ENCODE measurements at regions not wholly inside any gene's neighbourhood (a gene's known extent, or its start where the extent isn't known, plus 50 kb on each side); places are given as distances from the start of the nearest gene placed in this dataset.
"Not testable (repeated sequence)": the region's sequence is repeated elsewhere in the genome, so short reads cannot be mapped to it uniquely, and the experiment has no call there.

- Histone ChIP-seq H3K9me3 (replicated peaks) (no peaks in the 10 kb centered on the region), H3K27me3 (no peaks in the 10 kb centered on the region), H3K4me3 (no peak overlapping the region), H3K4me1 (no peaks in the 10 kb centered on the region), H3K27ac (no peak overlapping the region), H3K36me3 (no peaks in the 10 kb centered on the region)
- DNase-seq = no peak
These were observed 438.9 kb downstream of the NAV3 start for GRCh38 chr12:78269620-78270019.

- no peak overlapping the region for H3K27ac ChIP-seq
- H3K4me3 ChIP-seq = no peak overlapping the region
- H3K9me3 ChIP-seq (replicated peaks) = no peaks in the 10 kb centered on the region
- no peaks in the 10 kb centered on the region for H3K27me3 ChIP-seq
- no peak for DNase-seq
- no peaks in the 10 kb centered on the region for H3K4me1 ChIP-seq
- no peaks in the 10 kb centered on the region for H3K36me3 ChIP-seq
These were observed 440.9 kb downstream of the NAV3 start for GRCh38 chr12:78271546-78271945.

GRCh38 chr12:78275886-78276285 lies 445.2 kb downstream of the NAV3 start:
- Histone ChIP-seq H3K4me1 (no peaks in the 10 kb centered on the region), H3K36me3 (no peaks in the 10 kb centered on the region), H3K27ac (no peak overlapping the region), H3K9me3 (replicated peaks) (no peaks in the 10 kb centered on the region), H3K4me3 (no peak overlapping the region), H3K27me3 (no peaks in the 10 kb centered on the region)
- DNase-seq = no peak

DNA sequence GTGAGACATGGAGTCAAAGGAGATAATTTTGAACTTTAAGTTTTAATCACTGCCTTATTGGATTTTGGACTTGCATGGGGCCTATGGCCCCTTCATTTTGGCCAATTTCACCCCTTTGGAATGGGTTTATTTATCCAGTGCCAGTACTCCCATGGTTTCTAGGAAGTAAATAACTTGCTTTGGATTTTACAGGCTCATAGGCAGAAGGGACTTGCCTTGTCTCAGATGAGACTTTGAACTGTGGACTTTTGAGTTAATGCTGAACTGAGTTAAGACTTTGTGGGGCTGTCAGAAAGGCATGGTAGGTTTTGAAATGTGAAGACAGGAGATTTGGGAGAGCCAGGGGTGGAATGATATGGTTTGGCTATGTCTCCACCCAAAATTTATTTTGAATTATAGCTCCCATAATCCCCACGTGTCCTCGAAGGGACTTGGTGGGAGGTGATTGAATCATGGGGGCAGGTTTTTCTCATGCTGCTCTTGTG lies 448.1 kb downstream of the NAV3 start:
- Histone ChIP-seq H3K4me1 (no peaks in the 10 kb centered on the region), H3K27me3 (no peaks in the 10 kb centered on the region), H3K27ac (no peak overlapping the region), H3K4me3 (no peak overlapping the region), H3K9me3 (replicated peaks) (no peaks in the 10 kb centered on the region), H3K36me3 (no peaks in the 10 kb centered on the region)
- no peak for DNase-seq

GRCh38 chr12:78279567-78279966 lies 448.9 kb downstream of the NAV3 start:
- no peak overlapping the region for H3K4me3 ChIP-seq
- H3K36me3 ChIP-seq = no peaks in the 10 kb centered on the region
- no peaks in the 10 kb centered on the region for H3K9me3 ChIP-seq (replicated peaks)
- no peaks in the 10 kb centered on the region for H3K27me3 ChIP-seq
- H3K4me1 ChIP-seq = no peaks in the 10 kb centered on the region
- no peak for DNase-seq
- H3K27ac ChIP-seq = no peak overlapping the region

DNA sequence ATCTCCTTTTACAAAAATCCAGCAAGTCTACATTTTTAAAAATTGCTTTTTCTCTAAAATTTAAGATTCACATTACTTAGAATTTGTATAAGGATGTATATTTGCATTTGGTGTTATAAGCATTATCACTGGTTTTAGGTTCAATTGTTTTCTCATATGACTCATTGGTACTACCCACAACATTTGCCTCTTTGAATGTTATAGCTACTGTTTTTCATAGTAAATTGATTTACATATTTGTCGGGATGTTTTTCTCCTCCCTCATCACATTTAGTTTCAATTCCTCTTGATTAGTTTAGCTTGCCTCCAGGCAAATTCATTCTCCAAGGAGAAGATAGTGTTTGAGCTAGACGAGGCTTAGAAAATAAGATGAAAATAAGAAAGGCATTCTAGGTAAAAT lies 450.4 kb downstream of the NAV3 start:
- H3K4me3 ChIP-seq; H3K4me1 ChIP-seq; DNase-seq; H3K9me3 ChIP-seq (replicated peaks); H3K27me3 ChIP-seq; H3K27ac ChIP-seq; H3K36me3 ChIP-seq: not testable (repeated sequence)

DNA sequence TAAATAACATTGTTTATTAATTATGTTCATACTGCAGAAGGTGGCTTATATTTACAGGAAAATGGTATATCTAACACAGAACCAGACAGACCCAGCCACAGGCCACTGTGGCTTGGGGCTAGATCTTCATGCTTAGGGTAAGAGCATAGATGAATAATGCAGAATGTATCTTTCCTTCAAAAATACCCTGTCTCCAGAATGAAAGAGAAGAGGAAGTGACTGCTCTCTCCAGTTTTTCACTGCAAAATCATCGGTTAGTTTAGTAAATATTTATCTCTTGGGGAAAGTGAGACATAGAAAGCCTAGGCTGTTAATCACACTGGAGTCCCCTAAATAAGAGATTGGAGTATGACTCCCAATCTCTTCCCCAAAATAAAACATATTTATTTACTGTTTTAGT lies 453.7 kb downstream of the NAV3 start:
- Histone ChIP-seq H3K27me3 (no peaks in the 10 kb centered on the region), H3K4me1 (no peaks in the 10 kb centered on the region), H3K36me3 (no peaks in the 10 kb centered on the region), H3K4me3 (no peak overlapping the region), H3K9me3 (replicated peaks) (no peaks in the 10 kb centered on the region), H3K27ac (no peak overlapping the region)
- no peak for DNase-seq

- no peaks in the 10 kb centered on the region for H3K9me3 ChIP-seq (replicated peaks)
- DNase-seq = no peak
- no peak overlapping the region for H3K4me3 ChIP-seq
- H3K27ac ChIP-seq = no peak overlapping the region
- no peaks in the 10 kb centered on the region for H3K36me3 ChIP-seq
- no peaks in the 10 kb centered on the region for H3K27me3 ChIP-seq
- H3K4me1 ChIP-seq = 0 out of 2 replicates have a peak, but pooled peaks cover 2% of the 10 kb centered on the region
These were observed 460.1 kb downstream of the NAV3 start for GRCh38 chr12:78290606-78291345.

- Histone ChIP-seq H3K27ac (no peak overlapping the region), H3K4me1 (0 out of 2 replicates have a peak, but pooled peaks cover 2% of the 10 kb centered on the region), H3K27me3 (no peaks in the 10 kb centered on the region), H3K9me3 (replicated peaks) (no peaks in the 10 kb centered on the region), H3K4me3 (no peak overlapping the region), H3K36me3 (no peaks in the 10 kb centered on the region)
- DNase-seq = no peak
These were observed 462.5 kb downstream of the NAV3 start for GRCh38 chr12:78293059-78293686.

DNA sequence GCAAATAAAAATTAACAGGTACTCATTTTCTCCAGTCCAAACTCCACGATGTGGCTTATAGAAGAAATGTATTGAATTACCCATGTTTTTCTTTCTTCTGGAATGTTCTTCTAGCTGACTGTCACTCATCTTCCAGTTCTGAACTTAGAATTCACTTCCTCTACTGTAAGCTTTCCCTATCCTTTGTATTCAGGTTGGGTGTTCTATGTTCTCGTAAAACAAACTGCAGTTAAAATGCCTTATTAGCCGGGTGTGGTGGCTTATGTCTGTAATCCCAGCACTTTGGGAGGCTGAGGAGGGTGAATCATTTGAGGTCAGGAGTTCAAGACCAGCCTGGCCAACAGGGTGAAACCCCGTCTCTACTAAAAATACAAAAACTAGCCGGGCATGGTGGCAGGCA lies 470.6 kb downstream of the NAV3 start:
- not testable (repeated sequence) for H3K9me3 ChIP-seq (replicated peaks); H3K4me1 ChIP-seq; H3K4me3 ChIP-seq; H3K27ac ChIP-seq; H3K36me3 ChIP-seq; H3K27me3 ChIP-seq; DNase-seq

- Histone ChIP-seq H3K27ac (no peak overlapping the region), H3K4me1 (no peaks in the 10 kb centered on the region), H3K4me3 (no peak overlapping the region), H3K9me3 (replicated peaks) (no peaks in the 10 kb centered on the region), H3K27me3 (no peaks in the 10 kb centered on the region), H3K36me3 (no peaks in the 10 kb centered on the region)
- no peak for DNase-seq
These were observed 475.1 kb downstream of the NAV3 start for GRCh38 chr12:78305808-78306207.

DNA sequence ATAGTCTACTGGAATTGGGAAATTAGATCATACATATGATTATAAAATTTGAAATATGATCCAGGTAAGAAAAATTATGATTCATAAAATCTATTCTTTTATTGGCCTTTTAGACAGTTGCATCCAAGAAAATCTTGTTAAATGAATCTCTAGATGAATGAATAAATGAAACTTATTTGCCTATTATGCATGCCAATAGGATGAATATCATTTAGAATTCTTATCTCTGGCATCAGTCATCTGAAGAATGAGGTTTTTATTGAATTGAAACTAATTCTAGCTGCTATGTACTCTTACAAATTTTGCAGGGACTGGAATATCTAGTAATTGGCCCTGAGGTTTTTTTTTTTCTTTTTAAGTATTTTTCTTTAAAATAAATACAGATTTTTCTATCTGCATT lies 475.5 kb downstream of the NAV3 start:
- H3K27ac ChIP-seq = no peak overlapping the region
- no peak overlapping the region for H3K4me3 ChIP-seq
- H3K27me3 ChIP-seq = no peaks in the 10 kb centered on the region
- H3K36me3 ChIP-seq = no peaks in the 10 kb centered on the region
- no peaks in the 10 kb centered on the region for H3K4me1 ChIP-seq
- no peak for DNase-seq
- H3K9me3 ChIP-seq (replicated peaks) = no peaks in the 10 kb centered on the region

GRCh38 chr12:78308701-78309100 lies 478.0 kb downstream of the NAV3 start:
- DNase-seq = no peak
- no peaks in the 10 kb centered on the region for H3K36me3 ChIP-seq
- H3K27ac ChIP-seq = no peak overlapping the region
- no peaks in the 10 kb centered on the region for H3K27me3 ChIP-seq
- H3K4me3 ChIP-seq = no peak overlapping the region
- H3K4me1 ChIP-seq = no peaks in the 10 kb centered on the region
- no peaks in the 10 kb centered on the region for H3K9me3 ChIP-seq (replicated peaks)

DNA sequence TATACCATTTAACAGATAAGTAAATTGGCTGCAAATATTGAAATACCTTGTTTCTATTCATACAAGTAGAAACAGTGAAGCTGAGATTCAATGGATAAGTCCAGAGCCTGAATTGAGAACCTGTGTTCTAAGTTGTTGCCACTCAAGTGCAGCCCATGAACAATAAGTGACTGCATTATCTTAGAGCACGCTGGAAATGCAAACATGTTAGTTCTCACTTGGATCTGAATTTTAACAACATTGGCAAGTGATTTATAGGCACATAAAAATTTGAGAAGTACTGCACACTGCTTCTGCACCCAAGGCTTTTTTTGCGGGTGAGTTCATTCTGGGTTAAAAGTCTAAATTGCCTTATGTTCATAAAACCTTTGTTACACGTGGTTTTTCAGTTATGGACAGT lies 484.3 kb downstream of the NAV3 start:
- Histone ChIP-seq H3K27me3 (no peaks in the 10 kb centered on the region), H3K4me1 (no peaks in the 10 kb centered on the region), H3K27ac (no peak overlapping the region), H3K4me3 (no peak overlapping the region), H3K36me3 (no peaks in the 10 kb centered on the region), H3K9me3 (replicated peaks) (no peaks in the 10 kb centered on the region)
- DNase-seq = no peak

DNA sequence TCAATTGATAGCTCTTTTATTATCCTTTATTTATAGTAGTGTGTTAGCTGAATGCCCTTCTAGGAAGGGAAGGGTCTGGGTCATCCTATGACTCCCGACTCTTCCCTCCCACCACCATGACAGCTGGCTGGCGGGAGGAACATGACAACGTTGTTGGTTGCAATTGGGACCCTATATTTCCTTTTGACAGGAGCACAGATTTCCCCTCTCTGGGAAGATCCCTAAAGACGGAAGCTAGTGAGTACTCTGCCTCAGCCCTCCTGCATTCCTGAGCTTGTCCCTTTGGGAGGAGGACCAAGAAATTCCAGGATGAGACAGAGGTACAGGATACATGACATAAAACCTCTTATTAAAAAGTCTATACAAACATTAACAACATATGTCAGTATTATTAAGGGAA lies 485.4 kb downstream of the NAV3 start:
- no peaks in the 10 kb centered on the region for H3K4me1 ChIP-seq
- H3K4me3 ChIP-seq = no peak overlapping the region
- H3K27me3 ChIP-seq = no peaks in the 10 kb centered on the region
- no peaks in the 10 kb centered on the region for H3K36me3 ChIP-seq
- H3K27ac ChIP-seq = no peak overlapping the region
- DNase-seq = no peak
- H3K9me3 ChIP-seq (replicated peaks) = no peaks in the 10 kb centered on the region

All from SJCRH30 (cell line).